ENCODE measurements at regions not wholly inside any gene's neighbourhood (a gene's known extent, or its start where the extent isn't known, plus 50 kb on each side); places are given as distances from the start of the nearest gene placed in this dataset.

- H3K36me3 ChIP-seq (ENCODE audit: insufficient read depth, low read length) = no peaks in the 10 kb centered on the region
- H3F3A ChIP-seq (ENCODE audit: insufficient read depth, low read length, poor library complexity, severe bottlenecking) = no peaks in the 10 kb centered on the region
- no peak overlapping the region for H3K4me3 ChIP-seq (ENCODE audit: low read length)
- H3K27me3 ChIP-seq (ENCODE audit: insufficient read depth, low read depth, low read length) = no peaks in the 10 kb centered on the region
- no peak overlapping the region for H2AFZ ChIP-seq (ENCODE audit: low read depth, low read length)
- no peaks in the 10 kb centered on the region for H3K9me2 ChIP-seq (ENCODE audit: insufficient read depth, low read length)
- H3K9me3 ChIP-seq (ENCODE audit: low read length) = no peaks in the 10 kb centered on the region
- no peak for TF ChIP-seq EP300 (conservative IDR thresholded peaks at IDR 0.05; ENCODE audit: poor library complexity, severe bottlenecking)
- no peak for TF ChIP-seq SMC3 (conservative IDR thresholded peaks at IDR 0.05; ENCODE audit: poor library complexity)
- no peak for TF ChIP-seq MXI1 (conservative IDR thresholded peaks at IDR 0.05; ENCODE audit: poor library complexity, severe bottlenecking)
- no peak for TF ChIP-seq POLR2AphosphoS5 (IDR thresholded peaks at IDR 0.05)
- no peak for TF ChIP-seq RAD21 (conservative IDR thresholded peaks at IDR 0.05)
- TF ChIP-seq, protein P1, sequence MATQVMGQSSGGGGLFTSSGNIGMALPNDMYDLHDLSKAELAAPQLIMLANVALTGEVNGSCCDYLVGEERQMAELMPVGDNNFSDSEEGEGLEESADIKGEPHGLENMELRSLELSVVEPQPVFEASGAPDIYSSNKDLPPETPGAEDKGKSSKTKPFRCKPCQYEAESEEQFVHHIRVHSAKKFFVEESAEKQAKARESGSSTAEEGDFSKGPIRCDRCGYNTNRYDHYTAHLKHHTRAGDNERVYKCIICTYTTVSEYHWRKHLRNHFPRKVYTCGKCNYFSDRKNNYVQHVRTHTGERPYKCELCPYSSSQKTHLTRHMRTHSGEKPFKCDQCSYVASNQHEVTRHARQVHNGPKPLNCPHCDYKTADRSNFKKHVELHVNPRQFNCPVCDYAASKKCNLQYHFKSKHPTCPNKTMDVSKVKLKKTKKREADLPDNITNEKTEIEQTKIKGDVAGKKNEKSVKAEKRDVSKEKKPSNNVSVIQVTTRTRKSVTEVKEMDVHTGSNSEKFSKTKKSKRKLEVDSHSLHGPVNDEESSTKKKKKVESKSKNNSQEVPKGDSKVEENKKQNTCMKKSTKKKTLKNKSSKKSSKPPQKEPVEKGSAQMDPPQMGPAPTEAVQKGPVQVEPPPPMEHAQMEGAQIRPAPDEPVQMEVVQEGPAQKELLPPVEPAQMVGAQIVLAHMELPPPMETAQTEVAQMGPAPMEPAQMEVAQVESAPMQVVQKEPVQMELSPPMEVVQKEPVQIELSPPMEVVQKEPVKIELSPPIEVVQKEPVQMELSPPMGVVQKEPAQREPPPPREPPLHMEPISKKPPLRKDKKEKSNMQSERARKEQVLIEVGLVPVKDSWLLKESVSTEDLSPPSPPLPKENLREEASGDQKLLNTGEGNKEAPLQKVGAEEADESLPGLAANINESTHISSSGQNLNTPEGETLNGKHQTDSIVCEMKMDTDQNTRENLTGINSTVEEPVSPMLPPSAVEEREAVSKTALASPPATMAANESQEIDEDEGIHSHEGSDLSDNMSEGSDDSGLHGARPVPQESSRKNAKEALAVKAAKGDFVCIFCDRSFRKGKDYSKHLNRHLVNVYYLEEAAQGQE (IDR thresholded peaks at IDR 0.05; ENCODE audit: borderline replicate concordance) = no peak
- no peak for TF ChIP-seq TAF1 (IDR thresholded peaks at IDR 0.05; ENCODE audit: low read depth)
- no peak for TF ChIP-seq CTCF (IDR thresholded peaks at IDR 0.05; ENCODE audit: poor library complexity, severe bottlenecking)
- no peak for TF ChIP-seq EZH2 (IDR thresholded peaks at IDR 0.05; ENCODE audit: borderline replicate concordance, insufficient read depth, low read length, poor library complexity, severe bottlenecking)
- H3K4me2 ChIP-seq (ENCODE audit: low read length) = no peak overlapping the region
- H3K27ac ChIP-seq (ENCODE audit: low read length) = no peak overlapping the region
- no peak overlapping the region for H3K9ac ChIP-seq (ENCODE audit: low read length)
- H3K79me2 ChIP-seq (replicated peaks; ENCODE audit: insufficient read depth, low read length) = no peaks in the 10 kb centered on the region
- H4K20me1 ChIP-seq (ENCODE audit: insufficient read depth) = no peaks in the 10 kb centered on the region
Measured at GRCh38 chr17:55625521-55625920, 97.1 kb downstream of the TMEM100 start.

GRCh38 chr17:55624772-55625433, 97.8 kb downstream of the TMEM100 start:
- no peaks in the 10 kb centered on the region for H3K36me3 ChIP-seq (ENCODE audit: insufficient read depth, low read length)
- no peaks in the 10 kb centered on the region for H3K79me2 ChIP-seq (replicated peaks; ENCODE audit: insufficient read depth, low read length)
- H4K20me1 ChIP-seq (ENCODE audit: insufficient read depth) = no peaks in the 10 kb centered on the region
- H3K27me3 ChIP-seq (ENCODE audit: insufficient read depth, low read depth, low read length) = no peaks in the 10 kb centered on the region
- H3K9me2 ChIP-seq (ENCODE audit: insufficient read depth, low read length) = no peaks in the 10 kb centered on the region
- H3K4me2 ChIP-seq (ENCODE audit: low read length) = no peak overlapping the region
- H3K4me3 ChIP-seq (ENCODE audit: low read length) = no peak overlapping the region
- H3K9ac ChIP-seq (ENCODE audit: low read length) = no peak overlapping the region
- H3K27ac ChIP-seq (ENCODE audit: low read length) = no peak overlapping the region
- no peaks in the 10 kb centered on the region for H3F3A ChIP-seq (ENCODE audit: insufficient read depth, low read length, poor library complexity, severe bottlenecking)
- TF ChIP-seq SMC3 (conservative IDR thresholded peaks at IDR 0.05; ENCODE audit: poor library complexity) (no peak), MXI1 (conservative IDR thresholded peaks at IDR 0.05; ENCODE audit: poor library complexity, severe bottlenecking) (no peak), EZH2 (IDR thresholded peaks at IDR 0.05; ENCODE audit: borderline replicate concordance, insufficient read depth, low read length, poor library complexity, severe bottlenecking) (no peak), CTCF (IDR thresholded peaks at IDR 0.05; ENCODE audit: poor library complexity, severe bottlenecking) (no peak), TAF1 (IDR thresholded peaks at IDR 0.05; ENCODE audit: low read depth) (no peak), EP300 (conservative IDR thresholded peaks at IDR 0.05; ENCODE audit: poor library complexity, severe bottlenecking) (no peak), POLR2AphosphoS5 (IDR thresholded peaks at IDR 0.05) (no peak), RAD21 (conservative IDR thresholded peaks at IDR 0.05) (no peak)
- TF ChIP-seq, protein P1 (IDR thresholded peaks at IDR 0.05; ENCODE audit: borderline replicate concordance) = no peak
- no peak overlapping the region for H2AFZ ChIP-seq (ENCODE audit: low read depth, low read length)
- H3K9me3 ChIP-seq (ENCODE audit: low read length) = no peaks in the 10 kb centered on the region

All from neural cell (in vitro differentiated cells).